Osteoblast (primary cell): ENCODE measurements at regions not wholly inside any gene's neighbourhood (a gene's known extent, or its start where the extent isn't known, plus 50 kb on each side); places are given as distances from the start of the nearest gene placed in this dataset.

Experiments
- DNase-seq: peaks from one replicate; pipeline ENCODE4 v3.0.0; 2011; ENCODE audit warnings: low spot score, mixed read lengths; ENCODE audit not compliant: insufficient read length; ENCODE audit errors: missing footprints
- H2AFZ ChIP-seq: 2 replicates; pipeline ENCODE4 v1.6.0; 2011; ENCODE audit warnings: mild to moderate bottlenecking, low read length
- H3K27ac ChIP-seq: 2 replicates; pipeline ENCODE4 v1.5.1; 2011; ENCODE audit warnings: mild to moderate bottlenecking, low read depth, low read length, moderate library complexity
- H3K27me3 ChIP-seq: 2 replicates; pipeline ENCODE4 v1.6.0; 2012; ENCODE audit warnings: mild to moderate bottlenecking, control low read depth, inconsistent platforms, low read length, moderate library complexity; ENCODE audit not compliant: insufficient read depth
- H3K36me3 ChIP-seq: 2 replicates; pipeline ENCODE4 v1.5.1; 2011; ENCODE audit warnings: mild to moderate bottlenecking, low read length, control low read depth, moderate library complexity; ENCODE audit not compliant: insufficient read depth
- H3K4me1 ChIP-seq: 2 replicates; pipeline ENCODE4 v1.5.1; 2011; ENCODE audit warnings: mild to moderate bottlenecking, low read length, control low read depth, moderate library complexity; ENCODE audit not compliant: insufficient read depth
- H3K4me2 ChIP-seq: 2 replicates; pipeline ENCODE4 v1.6.0; 2011; ENCODE audit warnings: mild to moderate bottlenecking, low read length; ENCODE audit not compliant: insufficient read depth
- H3K4me3 ChIP-seq: fragments of 200-600 bp; sonication (generic); 3 replicates; pipeline ENCODE4 v1.5.1; 2012; ENCODE audit warnings: mild to moderate bottlenecking, low read length, inconsistent platforms; ENCODE audit not compliant: insufficient read depth
- H3K79me2 ChIP-seq: 2 replicates; pipeline ENCODE4 v1.6.0; 2012; ENCODE audit warnings: mild to moderate bottlenecking, low read length, control low read depth, inconsistent platforms; ENCODE audit not compliant: insufficient read depth
- H3K9me3 ChIP-seq: 2 replicates; pipeline ENCODE4 v1.5.1; 2011; ENCODE audit warnings: low read depth, low read length, control low read depth
- H4K20me1 ChIP-seq: 2 replicates; pipeline ENCODE4 v1.6.0; 2012; ENCODE audit warnings: mild to moderate bottlenecking, low read length, control low read depth; ENCODE audit not compliant: insufficient read depth
- TF ChIP-seq, protein P1 (sequence below): IDR thresholded peaks from 2 replicates; pipeline ENCODE4 v1.5.1; 2011; ENCODE audit warnings: mild to moderate bottlenecking, low read depth, low read length, moderate library complexity; ENCODE audit errors: extremely low read depth

DNA sequence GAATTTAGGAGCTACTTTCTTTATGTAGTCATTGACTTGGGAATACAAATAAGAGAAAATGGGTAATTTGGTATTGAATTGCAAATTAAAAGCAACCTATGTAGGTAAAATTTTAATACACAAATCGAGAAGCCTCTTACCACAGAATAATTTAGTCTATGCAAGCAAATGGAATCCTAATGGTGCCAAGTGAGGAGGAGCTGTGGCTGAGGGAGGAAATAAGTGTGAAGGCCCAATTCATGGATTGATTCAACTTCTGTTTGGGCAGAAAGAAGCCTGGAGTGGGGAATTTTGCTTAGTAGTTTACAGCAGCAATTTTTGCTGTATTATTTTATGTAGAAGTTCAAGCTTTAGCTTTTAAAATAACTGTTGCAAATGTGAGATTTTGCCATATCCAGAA, 291.9 kb downstream of the OXSM start:
- DNase-seq: no peak
- Histone ChIP-seq H3K27me3 (no peaks in the 10 kb centered on the region), H4K20me1 (no peaks in the 10 kb centered on the region), H3K9me3 (no peaks in the 10 kb centered on the region), H3K27ac (no peak overlapping the region), H3K4me2 (no peak overlapping the region), H3K4me1 (no peaks in the 10 kb centered on the region), H3K4me3 (no peak overlapping the region), H3K79me2 (no peaks in the 10 kb centered on the region), H3K36me3 (no peaks in the 10 kb centered on the region), H2AFZ (no peak overlapping the region)
- TF ChIP-seq, protein P1, sequence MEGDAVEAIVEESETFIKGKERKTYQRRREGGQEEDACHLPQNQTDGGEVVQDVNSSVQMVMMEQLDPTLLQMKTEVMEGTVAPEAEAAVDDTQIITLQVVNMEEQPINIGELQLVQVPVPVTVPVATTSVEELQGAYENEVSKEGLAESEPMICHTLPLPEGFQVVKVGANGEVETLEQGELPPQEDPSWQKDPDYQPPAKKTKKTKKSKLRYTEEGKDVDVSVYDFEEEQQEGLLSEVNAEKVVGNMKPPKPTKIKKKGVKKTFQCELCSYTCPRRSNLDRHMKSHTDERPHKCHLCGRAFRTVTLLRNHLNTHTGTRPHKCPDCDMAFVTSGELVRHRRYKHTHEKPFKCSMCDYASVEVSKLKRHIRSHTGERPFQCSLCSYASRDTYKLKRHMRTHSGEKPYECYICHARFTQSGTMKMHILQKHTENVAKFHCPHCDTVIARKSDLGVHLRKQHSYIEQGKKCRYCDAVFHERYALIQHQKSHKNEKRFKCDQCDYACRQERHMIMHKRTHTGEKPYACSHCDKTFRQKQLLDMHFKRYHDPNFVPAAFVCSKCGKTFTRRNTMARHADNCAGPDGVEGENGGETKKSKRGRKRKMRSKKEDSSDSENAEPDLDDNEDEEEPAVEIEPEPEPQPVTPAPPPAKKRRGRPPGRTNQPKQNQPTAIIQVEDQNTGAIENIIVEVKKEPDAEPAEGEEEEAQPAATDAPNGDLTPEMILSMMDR: no peak

DNA sequence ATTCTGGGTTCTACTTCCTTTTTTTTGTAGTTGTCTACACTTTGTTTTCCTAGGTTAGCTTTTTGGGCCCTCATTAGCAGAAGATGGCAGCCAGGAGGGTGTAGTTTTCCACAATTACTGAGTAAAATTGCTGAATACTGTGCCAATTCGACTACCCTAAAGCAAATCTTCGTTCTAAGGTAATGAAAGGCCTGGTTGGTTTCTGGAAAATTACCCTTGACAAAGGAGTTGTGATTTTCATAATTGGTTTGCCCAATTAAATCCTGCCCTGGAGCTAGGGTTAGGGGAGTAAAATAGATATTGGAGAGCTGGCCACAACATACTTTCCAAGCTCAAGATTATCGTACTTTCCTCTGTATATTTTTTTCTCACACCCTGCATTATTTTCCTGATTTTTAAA, 293.0 kb downstream of the OXSM start:
- TF ChIP-seq, protein P1: no peak
- H3K36me3 ChIP-seq: no peaks in the 10 kb centered on the region
- no peak overlapping the region for H2AFZ ChIP-seq
- H3K27me3 ChIP-seq: no peaks in the 10 kb centered on the region
- H3K4me3 ChIP-seq: no peak overlapping the region
- no peaks in the 10 kb centered on the region for H3K4me1 ChIP-seq
- H4K20me1 ChIP-seq: no peaks in the 10 kb centered on the region
- DNase-seq: no peak
- H3K79me2 ChIP-seq: no peaks in the 10 kb centered on the region
- no peaks in the 10 kb centered on the region for H3K9me3 ChIP-seq
- no peak overlapping the region for H3K27ac ChIP-seq
- no peak overlapping the region for H3K4me2 ChIP-seq

DNA sequence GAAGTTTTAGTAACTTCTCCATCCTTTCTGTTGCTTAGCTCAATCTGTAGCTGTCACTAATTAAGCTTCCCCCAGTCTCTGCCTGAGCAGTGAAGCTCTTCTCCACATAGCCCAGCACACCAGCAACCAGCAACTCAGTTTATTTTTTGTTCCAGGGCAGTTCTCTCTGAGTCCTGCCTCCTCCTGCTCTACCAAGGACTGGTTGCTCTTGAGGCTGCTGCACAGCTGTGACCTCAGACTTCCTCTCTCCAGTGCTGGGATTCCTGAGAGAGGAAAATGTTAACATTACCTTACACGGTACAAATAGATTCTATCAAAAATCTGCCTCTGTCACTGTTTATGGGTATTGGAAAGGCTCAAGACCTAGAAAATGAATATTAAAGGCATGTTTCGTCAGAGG, 294.7 kb downstream of the OXSM start:
- Histone ChIP-seq H3K9me3 (no peaks in the 10 kb centered on the region), H3K4me2 (no peak overlapping the region), H3K4me3 (no peak overlapping the region), H3K27ac (no peak overlapping the region), H3K27me3 (no peaks in the 10 kb centered on the region), H3K79me2 (no peaks in the 10 kb centered on the region), H3K4me1 (no peaks in the 10 kb centered on the region), H4K20me1 (no peaks in the 10 kb centered on the region), H3K36me3 (no peaks in the 10 kb centered on the region), H2AFZ (no peak overlapping the region)
- no peak for DNase-seq
- TF ChIP-seq, protein P1: no peak

DNA sequence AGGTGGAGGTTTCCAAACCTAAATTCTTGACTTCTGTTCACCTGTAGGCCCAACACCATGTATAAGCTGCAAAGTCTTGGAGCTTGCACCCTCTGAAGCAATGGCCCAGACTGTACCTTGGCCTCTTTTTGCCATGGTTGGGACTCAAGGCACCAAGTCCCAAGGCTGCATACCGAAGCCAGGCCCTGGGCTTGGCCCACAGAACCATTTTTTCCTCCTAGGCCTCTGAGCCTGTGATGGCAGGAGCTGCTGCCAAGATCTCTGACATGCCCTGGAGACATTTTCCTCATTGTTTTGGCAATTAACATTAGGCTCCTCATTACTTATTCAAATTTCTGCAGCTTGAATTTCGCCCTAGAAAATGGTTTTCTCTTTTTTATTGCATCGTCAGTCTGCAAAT, 297.9 kb downstream of the OXSM start:
- H3K27me3 ChIP-seq: no peaks in the 10 kb centered on the region
- no peak for DNase-seq
- H2AFZ ChIP-seq: no peak overlapping the region
- H3K27ac ChIP-seq: no peak overlapping the region
- TF ChIP-seq, protein P1: no peak
- H3K4me1 ChIP-seq: no peaks in the 10 kb centered on the region
- no peak overlapping the region for H3K4me2 ChIP-seq
- no peaks in the 10 kb centered on the region for H3K9me3 ChIP-seq
- no peak overlapping the region for H3K4me3 ChIP-seq
- no peaks in the 10 kb centered on the region for H4K20me1 ChIP-seq
- no peaks in the 10 kb centered on the region for H3K36me3 ChIP-seq
- no peaks in the 10 kb centered on the region for H3K79me2 ChIP-seq
